ENCODE measurements at regions not wholly inside any gene's neighbourhood (a gene's known extent, or its start where the extent isn't known, plus 50 kb on each side); places are given as distances from the start of the nearest gene placed in this dataset.

DNA sequence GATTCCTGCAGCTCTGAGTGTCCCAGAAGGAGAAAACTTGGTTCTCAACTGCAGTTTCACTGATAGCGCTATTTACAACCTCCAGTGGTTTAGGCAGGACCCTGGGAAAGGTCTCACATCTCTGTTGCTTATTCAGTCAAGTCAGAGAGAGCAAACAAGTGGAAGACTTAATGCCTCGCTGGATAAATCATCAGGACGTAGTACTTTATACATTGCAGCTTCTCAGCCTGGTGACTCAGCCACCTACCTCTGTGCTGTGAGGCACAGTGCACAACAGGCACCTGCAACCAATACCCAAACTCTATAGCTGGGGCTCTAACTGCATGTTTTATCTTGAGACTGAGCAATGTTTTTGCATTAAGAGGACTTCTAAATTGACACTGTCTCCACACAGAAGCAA is 379.2 kb upstream of the OR4E1 start:
- H3K4me3 ChIP-seq: no peak overlapping the region
- TF ChIP-seq POLR2AphosphoS5 (IDR thresholded peaks at IDR 0.05) (no peak), POLR2A (IDR thresholded peaks at IDR 0.05) (no peak), CTCF (IDR thresholded peaks at IDR 0.05) (no peak), EP300 (IDR thresholded peaks at IDR 0.05) (no peak)
- peak in 1 of 2 donors; percentile 20 for DNase-seq
- H3K27ac ChIP-seq: no peak overlapping the region
- 16 to 47% (median 29%) methylated on average over 3 of the region's 3 CpGs for WGBS, 5 donors
- peaks cover 0 to 14% (median 0%) of the 10 kb centered on the region in 4 donors for H3K4me1 ChIP-seq
- intact Hi-C loops (cut with DNase I; ENCODE audit: low total_unique reads): no loop called here
- no peaks in the 10 kb centered on the region for H3K9me3 ChIP-seq
- H3K27me3 ChIP-seq: no peaks in the 10 kb centered on the region
- H3K36me3 ChIP-seq: no peaks in the 10 kb centered on the region

GRCh38 chr14:22047115-22047514 is 373.5 kb upstream of the OR4E1 start:
- H3K27me3 ChIP-seq: no peaks in the 10 kb centered on the region
- H3K4me1 ChIP-seq: peaks cover 0 to 5% (median 0%) of the 10 kb centered on the region in 4 donors
- peak in 1 of 2 donors; percentile 73 for DNase-seq
- intact Hi-C loops (cut with DNase I; ENCODE audit: low total_unique reads): no loop called here
- WGBS, 5 donors: 11 to 36% (median 17%) methylated on average over 3 of the region's 3 CpGs
- no peak for TF ChIP-seq POLR2AphosphoS5 (IDR thresholded peaks at IDR 0.05)
- TF ChIP-seq CTCF (IDR thresholded peaks at IDR 0.05): peak in 1 of 7 experiments; percentile 3
- H3K9me3 ChIP-seq: no peaks in the 10 kb centered on the region
- H3K36me3 ChIP-seq: no peaks in the 10 kb centered on the region
- H3K27ac ChIP-seq: no peak overlapping the region
- H3K4me3 ChIP-seq: no peak overlapping the region

GRCh38 chr14:22046063-22046462 is 372.4 kb upstream of the OR4E1 start:
- Histone ChIP-seq H3K27me3 (no peaks in the 10 kb centered on the region), H3K4me3 (no peak overlapping the region), H3K9me3 (no peaks in the 10 kb centered on the region), H3K4me1 (no peaks in the 10 kb centered on the region), H3K27ac (no peak overlapping the region), H3K36me3 (no peaks in the 10 kb centered on the region)
- intact Hi-C loops (cut with DNase I; ENCODE audit: low total_unique reads): no loop called here
- DNase-seq: no peak
- 45 to 71% (median 56%) methylated on average over 3 of the region's 3 CpGs for WGBS, 5 donors
- TF ChIP-seq CTCF (IDR thresholded peaks at IDR 0.05) (no peak), EP300 (IDR thresholded peaks at IDR 0.05) (no peak), POLR2A (IDR thresholded peaks at IDR 0.05) (no peak), POLR2AphosphoS5 (IDR thresholded peaks at IDR 0.05) (no peak)

DNA sequence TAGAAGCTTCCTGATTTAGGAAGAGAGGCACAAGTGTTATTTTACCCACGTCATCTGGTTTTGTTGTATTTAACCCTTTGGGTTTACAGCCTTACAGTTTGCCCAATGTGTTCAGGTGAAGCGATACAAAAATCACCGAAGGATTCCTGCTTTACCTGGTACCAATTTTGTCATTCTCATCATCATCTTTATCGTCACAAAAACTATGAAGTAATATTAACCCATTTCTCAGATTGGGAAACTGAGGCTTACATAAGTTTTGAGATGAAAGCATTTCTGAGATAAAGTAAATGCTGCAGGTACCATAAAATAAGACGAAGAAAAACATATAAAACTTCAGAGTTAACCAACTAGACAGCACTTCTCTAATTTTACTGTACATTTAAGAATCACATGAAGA is 370.6 kb upstream of the OR4E1 start:
- TF ChIP-seq EP300 (IDR thresholded peaks at IDR 0.05) (no peak), POLR2AphosphoS5 (IDR thresholded peaks at IDR 0.05) (no peak), POLR2A (IDR thresholded peaks at IDR 0.05) (no peak), CTCF (IDR thresholded peaks at IDR 0.05) (no peak)
- H3K9me3 ChIP-seq: no peaks in the 10 kb centered on the region
- intact Hi-C loops (cut with DNase I; ENCODE audit: low total_unique reads): no loop called here
- H3K27me3 ChIP-seq: no peaks in the 10 kb centered on the region
- H3K4me1 ChIP-seq: no peaks in the 10 kb centered on the region
- H3K36me3 ChIP-seq: no peaks in the 10 kb centered on the region
- 67 to 74% (median 71%) methylated on average over 5 of the region's 5 CpGs for WGBS, 5 donors
- no peak overlapping the region for H3K4me3 ChIP-seq
- DNase-seq: no peak
- H3K27ac ChIP-seq: no peak overlapping the region
